ENCODE measurements at regions not wholly inside any gene's neighbourhood (a gene's known extent, or its start where the extent isn't known, plus 50 kb on each side); places are given as distances from the start of the nearest gene placed in this dataset.
"Not testable (repeated sequence)": the region's sequence is repeated elsewhere in the genome, so short reads cannot be mapped to it uniquely, and the experiment has no call there.

DNA sequence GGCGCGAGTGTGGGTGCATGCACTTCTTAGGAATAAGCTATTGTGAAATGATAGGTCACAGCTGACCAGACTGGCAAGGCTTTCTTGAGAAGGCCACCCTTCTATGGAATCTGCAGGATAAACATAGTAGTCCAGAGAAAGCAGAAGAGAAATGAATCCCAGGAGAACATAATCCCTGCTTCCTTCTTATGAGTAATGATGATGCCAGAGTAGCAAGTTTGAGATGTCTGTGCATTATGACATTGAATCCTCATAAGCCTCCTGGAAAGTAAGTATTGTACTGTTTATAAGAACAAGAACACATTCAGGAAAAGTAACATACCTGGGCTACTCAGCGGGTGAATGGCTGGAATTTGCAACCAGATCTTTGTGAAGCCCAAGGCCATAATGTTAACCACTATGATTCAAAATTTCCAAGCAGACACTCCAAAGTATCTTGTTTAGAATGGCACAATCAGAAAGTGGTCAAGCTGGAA, 272.1 kb upstream of the HS3ST1 start:
- DNase-seq (ENCODE audit: low read depth): no peak

DNA sequence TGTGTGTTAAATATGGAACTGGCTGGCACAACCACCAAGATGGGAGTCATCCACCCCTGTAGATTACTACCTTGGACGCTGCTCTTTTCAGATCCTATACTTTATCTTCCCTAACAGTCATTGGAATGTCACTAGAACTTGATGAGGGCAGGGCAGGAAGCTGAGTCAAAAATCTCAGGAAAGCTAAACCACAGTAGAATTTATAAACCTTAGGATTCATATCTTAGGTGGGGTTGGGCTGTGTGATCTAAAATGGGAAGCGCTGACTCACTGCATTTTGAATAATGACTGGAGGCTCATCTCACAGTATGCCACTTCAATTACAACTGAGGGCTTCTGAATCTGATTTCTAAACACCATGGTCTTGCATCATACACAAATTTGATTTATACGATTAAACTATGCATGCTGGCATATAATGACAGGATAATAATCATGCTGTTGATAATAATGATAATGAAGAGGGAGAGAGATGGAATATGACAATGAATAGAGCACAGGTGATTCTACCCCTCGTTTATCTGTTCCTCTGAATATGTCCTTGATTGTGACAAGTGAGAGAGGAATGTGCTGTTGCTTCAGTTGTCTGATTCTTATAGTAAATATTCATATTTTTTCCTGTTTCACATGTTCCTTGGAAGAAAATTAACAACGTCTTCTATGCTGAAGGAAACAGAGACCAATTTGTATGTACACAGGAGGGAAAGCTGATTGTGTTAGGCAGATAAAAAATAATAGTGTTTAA, 270.3 kb upstream of the HS3ST1 start:
- DNase-seq (ENCODE audit: low read depth): peak; percentile 59

- DNase-seq (ENCODE audit: low read depth): no peak
These were observed 269.3 kb upstream of the HS3ST1 start for GRCh38 chr4:11698033-11698432.

DNA sequence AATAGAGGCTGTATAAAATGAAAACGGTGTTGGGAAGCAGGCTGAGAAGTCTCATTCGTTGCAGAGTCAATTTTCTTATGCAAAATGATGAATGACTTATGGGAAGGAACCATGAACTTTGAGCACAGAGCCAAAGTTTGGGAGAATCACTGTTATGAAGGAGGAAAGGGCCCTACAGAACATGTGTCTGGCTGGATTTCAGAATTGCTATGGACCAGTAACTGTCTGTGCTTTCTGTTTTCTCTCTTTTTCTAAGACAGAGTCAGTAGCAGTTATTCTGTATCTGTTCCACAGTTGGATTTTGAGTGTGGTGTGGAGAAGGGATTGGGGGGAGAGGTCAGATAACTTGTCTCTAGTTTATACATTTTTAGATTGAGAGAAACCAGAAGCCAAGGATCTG, 265.0 kb upstream of the HS3ST1 start:
- DNase-seq (ENCODE audit: low read depth): no peak

GRCh38 chr4:11691236-11691635, 262.5 kb upstream of the HS3ST1 start:
- DNase-seq (ENCODE audit: low read depth): no peak

- DNase-seq (ENCODE audit: low read depth): no peak
These were observed 259.0 kb upstream of the HS3ST1 start for GRCh38 chr4:11687727-11688126.

DNA sequence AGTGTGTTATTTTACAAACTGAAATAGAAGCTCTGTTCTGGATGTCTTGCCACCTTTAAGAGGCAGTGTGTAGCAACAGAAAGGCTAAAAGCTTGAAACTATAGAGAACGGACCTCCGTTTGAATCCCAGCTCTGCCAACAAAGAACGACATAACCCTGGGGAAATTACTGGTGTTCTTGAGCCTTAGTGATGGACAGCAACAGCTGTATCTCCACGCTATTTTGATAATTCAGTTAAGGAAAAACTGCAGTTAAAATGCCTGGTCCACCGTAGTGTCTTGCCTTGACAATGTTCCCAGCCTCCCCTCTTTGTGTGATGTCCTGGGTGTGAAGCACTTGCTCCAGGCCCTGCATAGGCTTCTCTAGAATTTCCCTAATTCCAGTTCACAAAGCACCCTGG, 256.8 kb upstream of the HS3ST1 start:
- DNase-seq (ENCODE audit: low read depth): no peak

DNA sequence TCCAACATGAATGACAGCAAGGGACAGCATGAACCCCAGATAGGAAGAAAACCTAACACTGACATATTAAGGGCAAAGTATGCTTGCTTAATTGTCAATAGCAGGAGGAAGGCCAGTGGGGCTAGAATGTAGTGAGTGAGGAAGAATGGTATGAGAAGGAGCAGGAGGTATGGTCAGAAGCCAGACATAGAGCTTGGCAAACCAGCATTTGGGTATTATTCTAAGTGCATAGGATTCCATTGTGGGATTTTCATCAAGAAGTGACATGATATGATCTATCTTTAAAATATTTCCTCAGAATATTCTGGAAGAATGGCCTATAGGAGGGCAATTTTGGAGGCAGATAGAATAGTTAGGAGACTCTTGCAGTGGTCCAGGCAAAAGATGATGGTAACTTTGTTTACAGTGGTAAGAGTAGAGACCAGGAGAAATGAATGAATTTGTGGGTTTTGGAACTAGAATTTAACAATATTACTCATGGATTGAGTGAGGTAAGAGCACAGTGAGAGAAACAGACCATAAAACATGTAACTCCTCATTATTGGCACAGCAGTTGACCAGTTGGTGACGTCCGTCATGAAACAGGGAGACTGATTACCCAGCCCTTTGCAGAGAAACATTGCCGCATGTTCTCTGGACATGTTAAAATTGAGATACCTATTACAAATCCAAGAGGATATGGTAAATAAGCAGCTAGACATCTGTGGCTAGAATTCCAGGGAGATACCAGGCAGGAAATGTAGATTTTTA, 246.5 kb upstream of the HS3ST1 start:
- no peak for DNase-seq (ENCODE audit: low read depth)

GRCh38 chr4:11670304-11670703, 241.6 kb upstream of the HS3ST1 start:
- no peak for DNase-seq (ENCODE audit: low read depth)

DNA sequence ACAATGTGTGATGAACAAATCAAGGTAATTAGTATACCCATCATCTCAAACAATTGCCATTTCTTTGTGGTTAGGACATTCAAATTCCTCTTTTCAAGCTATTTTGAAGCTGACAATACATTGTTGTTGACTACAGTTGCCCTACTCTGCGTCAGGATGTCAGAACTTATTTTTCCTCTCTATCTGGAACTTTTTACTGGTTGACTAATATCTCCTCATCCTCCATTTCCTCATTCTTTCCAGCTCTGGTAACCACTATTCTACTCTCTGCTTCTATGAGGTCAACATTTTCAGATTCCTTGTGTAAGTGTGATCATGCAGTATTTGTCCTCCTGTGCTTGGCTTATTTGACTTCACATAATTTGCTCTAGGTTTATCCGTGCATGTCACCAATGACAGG, 240.5 kb upstream of the HS3ST1 start:
- DNase-seq (ENCODE audit: low read depth): no peak

DNA sequence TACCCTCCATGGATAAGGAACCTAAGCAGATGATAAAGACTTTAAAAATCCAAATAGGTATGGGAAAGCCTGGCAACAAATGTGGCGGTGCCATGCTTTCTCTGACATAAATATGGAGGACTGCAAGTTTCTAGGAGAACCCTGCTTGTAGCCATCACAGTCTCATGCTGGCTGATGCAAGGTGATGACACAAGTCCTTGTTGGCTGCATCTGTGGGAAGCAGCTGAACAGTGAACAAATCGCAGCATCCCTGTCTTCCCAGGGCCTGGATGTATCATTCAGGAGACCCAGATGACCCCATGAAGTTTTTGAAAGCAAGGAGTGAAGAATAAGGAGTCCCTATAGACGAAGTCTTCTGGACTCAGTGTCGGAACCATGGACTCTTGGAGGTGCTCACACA, 234.4 kb upstream of the HS3ST1 start:
- no peak for DNase-seq (ENCODE audit: low read depth)

DNA sequence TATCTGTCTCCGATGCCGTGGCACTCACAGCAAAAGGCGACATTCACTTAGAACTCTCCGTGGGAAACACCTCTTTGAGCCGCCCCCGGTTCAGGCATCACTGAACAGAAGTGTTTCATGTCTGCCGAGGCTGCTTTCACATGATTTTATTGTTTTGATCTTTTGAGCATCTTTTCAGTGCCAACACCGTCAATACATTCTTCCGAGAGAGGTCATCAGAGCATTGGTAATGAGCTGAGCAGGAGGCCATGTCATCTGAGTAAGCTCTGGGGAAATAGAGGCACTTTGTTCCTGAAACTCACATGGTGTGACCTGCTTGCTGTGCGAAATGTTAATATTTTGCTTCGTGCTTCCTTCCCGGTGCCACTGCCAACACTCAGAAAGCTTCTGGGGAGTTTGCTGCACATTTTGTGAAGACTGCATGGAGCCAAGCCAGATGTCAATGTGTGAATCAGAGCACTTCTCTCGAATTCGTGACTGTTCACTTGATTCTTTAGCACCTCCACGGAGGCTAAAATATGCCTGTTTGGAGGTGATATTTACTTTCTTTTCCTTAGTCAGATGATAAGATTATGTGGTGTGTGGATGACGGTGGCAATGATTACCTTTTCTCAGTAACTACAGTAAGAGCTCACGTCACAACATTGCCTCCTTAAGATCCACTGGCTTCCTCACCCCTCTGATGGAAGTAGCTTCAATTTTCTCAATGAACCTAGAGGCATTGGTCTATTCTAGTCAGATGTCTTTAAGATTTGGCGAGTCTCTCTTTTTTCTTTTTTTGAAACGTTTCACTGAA, 222.3 kb upstream of the HS3ST1 start:
- DNase-seq (ENCODE audit: low read depth): no peak

DNA sequence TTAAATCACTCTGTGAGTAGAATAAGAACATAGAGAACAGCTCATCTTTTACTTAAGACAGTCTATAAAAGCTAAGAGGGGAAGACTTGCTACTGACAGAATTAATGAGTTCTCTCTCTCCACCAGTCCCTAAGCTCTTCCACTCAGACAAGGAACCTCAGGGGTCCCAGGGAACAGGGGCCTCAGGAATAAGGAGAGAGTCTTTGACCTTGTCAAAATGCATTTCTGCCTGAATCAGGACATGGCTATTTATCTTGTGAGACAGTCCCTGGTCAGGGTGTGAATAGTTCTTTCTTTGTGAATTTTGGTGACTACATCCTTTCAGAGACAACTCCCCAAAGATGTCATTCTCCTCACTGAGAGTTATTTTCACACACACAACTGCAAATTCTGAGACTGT, 218.7 kb upstream of the HS3ST1 start:
- no peak for DNase-seq (ENCODE audit: low read depth)

DNA sequence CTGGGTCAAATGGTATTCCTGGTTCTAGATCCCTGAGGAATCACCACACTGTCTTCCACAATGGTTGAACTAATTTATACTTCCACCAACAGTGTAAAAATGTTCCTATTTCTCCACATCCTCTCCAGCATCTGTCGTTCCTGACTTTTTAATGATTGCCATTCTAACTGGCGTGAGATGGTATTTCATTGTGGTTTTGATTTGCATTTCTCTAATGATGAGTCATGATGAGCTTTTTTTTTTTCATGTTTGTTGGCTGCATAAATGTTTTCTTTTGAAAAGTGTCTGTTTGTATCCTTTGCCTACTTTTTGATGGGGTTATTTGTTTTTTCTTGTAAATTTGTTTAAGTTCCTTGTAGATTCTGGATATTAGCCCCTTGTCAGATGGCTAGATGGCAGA, 214.4 kb upstream of the HS3ST1 start:
- not testable (repeated sequence) for DNase-seq (ENCODE audit: low read depth)

GRCh38 chr4:11640584-11640983, 211.9 kb upstream of the HS3ST1 start:
- DNase-seq (ENCODE audit: low read depth): no peak

DNA sequence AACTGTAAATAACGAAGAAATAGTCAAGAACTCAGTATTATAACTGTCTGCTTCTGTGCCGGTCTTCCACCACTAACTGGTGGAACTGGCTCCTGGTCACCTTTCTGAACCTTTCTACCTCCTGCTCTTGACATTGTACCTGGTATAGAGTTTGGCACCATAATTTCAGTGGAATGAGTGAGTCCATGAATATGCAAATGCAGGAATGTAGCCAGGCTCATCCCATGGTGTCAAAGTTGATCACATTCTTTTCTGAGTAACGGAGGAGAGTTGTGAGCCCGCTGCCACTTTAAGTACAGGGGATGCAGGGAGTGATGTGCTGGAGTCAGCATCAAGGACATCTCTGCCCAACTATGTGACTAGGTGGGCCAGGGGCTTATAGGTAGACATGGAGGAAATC, 207.9 kb upstream of the HS3ST1 start:
- DNase-seq (ENCODE audit: low read depth): no peak

DNA sequence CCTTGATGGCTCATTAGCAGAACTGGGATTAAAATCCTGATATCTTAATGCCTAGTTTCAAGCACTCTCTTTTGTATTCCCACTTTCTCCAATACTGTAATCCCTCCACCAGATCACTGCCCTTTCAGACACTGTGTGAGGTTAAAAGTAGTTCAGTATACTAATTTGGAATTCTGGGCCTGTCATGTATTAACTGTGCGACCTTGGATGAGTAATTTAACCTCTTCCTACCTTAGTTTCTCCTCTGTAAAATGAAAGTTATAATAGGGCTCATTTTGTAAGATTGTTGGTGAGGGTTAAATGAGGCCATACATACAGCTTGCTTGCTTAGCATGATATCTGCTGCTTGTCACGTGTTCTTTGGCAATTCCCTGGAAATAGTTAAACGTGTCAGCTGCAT, 207.3 kb upstream of the HS3ST1 start:
- DNase-seq (ENCODE audit: low read depth): no peak

- DNase-seq (ENCODE audit: low read depth): no peak
These were observed 206.6 kb upstream of the HS3ST1 start for GRCh38 chr4:11635342-11635741.

- no peak for DNase-seq (ENCODE audit: low read depth)
These were observed 205.6 kb upstream of the HS3ST1 start for GRCh38 chr4:11634283-11634682.

DNA sequence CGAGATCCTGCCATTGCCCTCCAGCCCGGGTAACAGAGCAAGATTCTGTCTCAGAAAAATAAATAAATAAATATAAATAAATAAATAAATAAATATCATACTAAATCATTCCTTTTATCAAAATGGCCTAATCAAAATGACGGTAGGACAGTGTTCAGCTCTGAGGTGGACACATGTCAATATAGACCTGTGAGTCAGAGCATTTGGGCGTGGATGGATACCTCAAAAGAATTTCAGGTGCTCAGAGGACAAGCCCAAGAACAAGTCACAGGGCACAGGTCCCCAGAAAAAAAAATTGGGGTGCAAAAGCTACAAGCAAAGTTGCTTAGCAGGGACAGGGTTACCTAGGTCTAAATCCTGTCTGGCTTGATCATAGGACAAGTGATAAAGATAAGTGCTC, 204.7 kb upstream of the HS3ST1 start:
- DNase-seq (ENCODE audit: low read depth): no peak

- no peak for DNase-seq (ENCODE audit: low read depth)
These were observed 203.8 kb upstream of the HS3ST1 start for GRCh38 chr4:11632483-11632882.

GRCh38 chr4:11632025-11632424, 203.3 kb upstream of the HS3ST1 start:
- no peak for DNase-seq (ENCODE audit: low read depth)

DNA sequence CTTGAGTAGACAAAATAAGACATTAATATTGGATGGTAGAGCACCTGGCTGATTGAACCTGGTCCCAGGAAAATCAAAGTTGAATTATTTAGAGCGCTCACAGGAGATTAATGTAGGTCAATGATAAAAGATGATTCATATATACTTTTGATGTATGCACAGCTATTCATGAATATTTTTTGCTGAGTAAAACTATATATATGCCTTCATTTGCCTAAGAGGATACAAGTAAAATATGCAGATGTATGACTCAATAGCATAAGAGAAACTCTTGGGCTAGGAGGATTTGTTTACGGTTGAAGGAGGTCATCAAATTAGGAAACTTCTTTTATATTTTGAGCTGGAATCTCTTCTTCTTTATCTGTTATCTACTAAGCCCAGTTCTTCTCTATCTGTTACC, 202.7 kb upstream of the HS3ST1 start:
- DNase-seq (ENCODE audit: low read depth): no peak
